Stimulated activated CD4-positive, alpha-beta T cell treated with anti-CD3 and anti-CD28 coated beads, Interleukin-1b, Interleukin-23, amount 100 ng/mL, for 4 hours (primary cell): ENCODE measurements at regions not wholly inside any gene's neighbourhood (a gene's known extent, or its start where the extent isn't known, plus 50 kb on each side); places are given as distances from the start of the nearest gene placed in this dataset.
"Not testable (repeated sequence)": the region's sequence is repeated elsewhere in the genome, so short reads cannot be mapped to it uniquely, and the experiment has no call there.

Source experiments
- DNase-seq, 2 donors: peaks; one replicate each; pipeline ENCODE4 v3.0.0-alpha.2; 2020; ENCODE audit warnings: low read depth in 2 of 2

- no peak for DNase-seq
These were observed 885.0 kb upstream of the EPHA5 start for GRCh38 chr4:66555301-66555700.

GRCh38 chr4:66554826-66555225 is 884.5 kb upstream of the EPHA5 start:
- DNase-seq = no peak

- not testable (repeated sequence) for DNase-seq
These were observed 875.0 kb upstream of the EPHA5 start for GRCh38 chr4:66545301-66545700.

- no peak for DNase-seq
These were observed 874.0 kb upstream of the EPHA5 start for GRCh38 chr4:66544281-66544680.

GRCh38 chr4:66539745-66540144 is 869.5 kb upstream of the EPHA5 start:
- no peak for DNase-seq

GRCh38 chr4:66524781-66525180 is 854.5 kb upstream of the EPHA5 start:
- no peak for DNase-seq

- no peak for DNase-seq
These were observed 852.0 kb upstream of the EPHA5 start for GRCh38 chr4:66522244-66522643.

GRCh38 chr4:66516940-66517339 is 846.7 kb upstream of the EPHA5 start:
- DNase-seq = no peak

- DNase-seq = no peak
These were observed 836.7 kb upstream of the EPHA5 start for GRCh38 chr4:66506985-66507384.

GRCh38 chr4:66501997-66502396 is 831.7 kb upstream of the EPHA5 start:
- DNase-seq = no peak

GRCh38 chr4:66490729-66491128 is 820.4 kb upstream of the EPHA5 start:
- no peak for DNase-seq

- no peak for DNase-seq
These were observed 819.6 kb upstream of the EPHA5 start for GRCh38 chr4:66489783-66490452.

- DNase-seq = no peak
These were observed 819.1 kb upstream of the EPHA5 start for GRCh38 chr4:66489370-66489769.

GRCh38 chr4:66486068-66486467 is 815.8 kb upstream of the EPHA5 start:
- DNase-seq = no peak

- DNase-seq = no peak
These were observed 811.9 kb upstream of the EPHA5 start for GRCh38 chr4:66482186-66482585.

- DNase-seq = no peak
These were observed 805.3 kb upstream of the EPHA5 start for GRCh38 chr4:66475596-66475995.

GRCh38 chr4:66465111-66465510 is 794.8 kb upstream of the EPHA5 start:
- DNase-seq = no peak

- not testable (repeated sequence) for DNase-seq
These were observed 792.6 kb upstream of the EPHA5 start for GRCh38 chr4:66462890-66463289.

GRCh38 chr4:66451741-66452140 is 781.5 kb upstream of the EPHA5 start:
- no peak for DNase-seq

GRCh38 chr4:66443008-66443407 is 772.7 kb upstream of the EPHA5 start:
- no peak for DNase-seq

- no peak for DNase-seq
These were observed 769.2 kb upstream of the EPHA5 start for GRCh38 chr4:66439508-66439907.

GRCh38 chr4:66433706-66434105 is 763.4 kb upstream of the EPHA5 start:
- DNase-seq = no peak

GRCh38 chr4:66430856-66431255 is 760.6 kb upstream of the EPHA5 start:
- no peak for DNase-seq

- DNase-seq = no peak
These were observed 759.0 kb upstream of the EPHA5 start for GRCh38 chr4:66429276-66429675.
